Astrocyte of the spinal cord (primary cell): ENCODE measurements at regions not wholly inside any gene's neighbourhood (a gene's known extent, or its start where the extent isn't known, plus 50 kb on each side); places are given as distances from the start of the nearest gene placed in this dataset.
"Not testable (repeated sequence)": the region's sequence is repeated elsewhere in the genome, so short reads cannot be mapped to it uniquely, and the experiment has no call there.

Experiments used
- DNase-seq: peaks from one replicate; pipeline ENCODE4 v3.0.0; 2011; ENCODE audit warnings: low read depth, low spot score
- H3K4me3 ChIP-seq: 2 replicates; pipeline ENCODE4 v1.5.1; 2011; ENCODE audit warnings: low read depth, mild to moderate bottlenecking, low read length, moderate library complexity
- CTCF ChIP-seq: IDR thresholded peaks from 2 replicates; pipeline ENCODE4 v1.5.1; 2012; ENCODE audit warnings: low read depth, mild to moderate bottlenecking, low read length, inconsistent platforms
- in situ Hi-C: cut with HindIII; loops from 2 replicates; pipeline ENCODE4 v1.10.0; 2017; ENCODE audit warnings: low sequenced_read_pairs

GRCh38 chr15:84112025-84112424 lies 123.5 kb upstream of the GOLGA6L4 start:
- no peak overlapping the region for H3K4me3 ChIP-seq
- in situ Hi-C loops = no loop called here
- TF ChIP-seq CTCF = no peak
- peak; percentile 31 for DNase-seq

- no peak for DNase-seq
- in situ Hi-C loops = no loop called here
- TF ChIP-seq CTCF = no peak
- H3K4me3 ChIP-seq = no peak overlapping the region
These were observed 121.7 kb upstream of the GOLGA6L4 start for GRCh38 chr15:84113919-84114318.

GRCh38 chr15:84114680-84115079 lies 120.9 kb upstream of the GOLGA6L4 start:
- DNase-seq, in situ Hi-C loops, H3K4me3 ChIP-seq: not testable (repeated sequence)

- H3K4me3 ChIP-seq, in situ Hi-C loops, DNase-seq: not testable (repeated sequence)
These were observed 116.2 kb upstream of the GOLGA6L4 start for GRCh38 chr15:84119351-84119750.

- DNase-seq, in situ Hi-C loops, H3K4me3 ChIP-seq: not testable (repeated sequence)
These were observed 114.7 kb upstream of the GOLGA6L4 start for GRCh38 chr15:84120903-84121302.

- H3K4me3 ChIP-seq, in situ Hi-C loops, DNase-seq: not testable (repeated sequence)
These were observed 106.9 kb upstream of the GOLGA6L4 start for GRCh38 chr15:84128706-84129105.

- H3K4me3 ChIP-seq, in situ Hi-C loops, DNase-seq: not testable (repeated sequence)
These were observed 105.3 kb upstream of the GOLGA6L4 start for GRCh38 chr15:84130098-84130831.

- H3K4me3 ChIP-seq, DNase-seq, in situ Hi-C loops: not testable (repeated sequence)
These were observed 99.6 kb upstream of the GOLGA6L4 start for GRCh38 chr15:84135931-84136456.

GRCh38 chr15:84142888-84143337 lies 92.7 kb upstream of the GOLGA6L4 start:
- H3K4me3 ChIP-seq = no peak overlapping the region
- in situ Hi-C loops = no loop called here
- DNase-seq = peak; percentile 75
- TF ChIP-seq CTCF = peak; percentile 83

- in situ Hi-C loops = no loop called here
- H3K4me3 ChIP-seq = no peak overlapping the region
- DNase-seq = no peak
- TF ChIP-seq CTCF = no peak
These were observed 91.7 kb upstream of the GOLGA6L4 start for GRCh38 chr15:84143753-84144314.

GRCh38 chr15:84144946-84145345 lies 90.6 kb upstream of the GOLGA6L4 start:
- in situ Hi-C loops, DNase-seq, H3K4me3 ChIP-seq: not testable (repeated sequence)

GRCh38 chr15:84146299-84146698 lies 89.3 kb upstream of the GOLGA6L4 start:
- in situ Hi-C loops, DNase-seq, H3K4me3 ChIP-seq: not testable (repeated sequence)

- in situ Hi-C loops, DNase-seq, H3K4me3 ChIP-seq: not testable (repeated sequence)
These were observed 88.3 kb upstream of the GOLGA6L4 start for GRCh38 chr15:84147307-84147706.
